ENCODE measurements at regions not wholly inside any gene's neighbourhood (a gene's known extent, or its start where the extent isn't known, plus 50 kb on each side); places are given as distances from the start of the nearest gene placed in this dataset.

- no peak for TF ChIP-seq POLR2A (IDR thresholded peaks at IDR 0.05)
- no peak for TF ChIP-seq CTCF (IDR thresholded peaks at IDR 0.05)
- Histone ChIP-seq H3K36me3 (ENCODE audit: low read depth, missing control alignments) (no peaks in the 10 kb centered on the region), H3K27me3 (no peaks in the 10 kb centered on the region), H3K9me3 (no peaks in the 10 kb centered on the region), H3K4me3 (no peak overlapping the region), H3K4me1 (no peaks in the 10 kb centered on the region), H3K27ac (no peak overlapping the region)
- intact Hi-C loops (cut with DNase I; ENCODE audit: low total_unique reads), result no loop called here
- 94 to 96% methylated on average over 9 of the region's 9 CpGs for WGBS, 2 donors
- no peak for DNase-seq
These were observed 50.4 kb upstream of the CACUL1 start for GRCh38 chr10:118805146-118805545.

GRCh38 chr10:118807512-118808305 lies 52.9 kb upstream of the CACUL1 start:
- Histone ChIP-seq H3K36me3 (ENCODE audit: low read depth, missing control alignments) (no peaks in the 10 kb centered on the region), H3K4me3 (no peak overlapping the region), H3K27me3 (no peaks in the 10 kb centered on the region), H3K4me1 (no peaks in the 10 kb centered on the region), H3K27ac (no peak overlapping the region), H3K9me3 (no peaks in the 10 kb centered on the region)
- no peak for DNase-seq
- WGBS, 2 donors, result 80 to 82% methylated on average over 13 of the region's 13 CpGs
- TF ChIP-seq POLR2A (IDR thresholded peaks at IDR 0.05) (no peak), CTCF (IDR thresholded peaks at IDR 0.05) (no peak)
- intact Hi-C loops (cut with DNase I; ENCODE audit: low total_unique reads), result no loop called here

GRCh38 chr10:118808601-118809356 lies 54.0 kb upstream of the CACUL1 start:
- Histone ChIP-seq H3K4me3 (no peak overlapping the region), H3K4me1 (no peaks in the 10 kb centered on the region), H3K9me3 (no peaks in the 10 kb centered on the region), H3K27me3 (no peaks in the 10 kb centered on the region), H3K36me3 (ENCODE audit: low read depth, missing control alignments) (no peaks in the 10 kb centered on the region), H3K27ac (no peak overlapping the region)
- no peak for TF ChIP-seq CTCF (IDR thresholded peaks at IDR 0.05)
- TF ChIP-seq POLR2A (IDR thresholded peaks at IDR 0.05), result no peak
- 81 to 89% methylated on average over 14 to 21 of the region's 21 CpGs for WGBS, 2 donors
- intact Hi-C loops (cut with DNase I; ENCODE audit: low total_unique reads), result no loop called here
- no peak for DNase-seq

GRCh38 chr10:118809357-118810220 lies 54.8 kb upstream of the CACUL1 start:
- Histone ChIP-seq H3K4me3 (no peak overlapping the region), H3K27ac (no peak overlapping the region), H3K36me3 (ENCODE audit: low read depth, missing control alignments) (no peaks in the 10 kb centered on the region), H3K27me3 (no peaks in the 10 kb centered on the region), H3K9me3 (no peaks in the 10 kb centered on the region), H3K4me1 (no peaks in the 10 kb centered on the region)
- intact Hi-C loops (cut with DNase I; ENCODE audit: low total_unique reads), result no loop called here
- 81 to 85% methylated on average over 20 of the region's 20 CpGs for WGBS, 2 donors
- TF ChIP-seq CTCF (IDR thresholded peaks at IDR 0.05), result no peak
- TF ChIP-seq POLR2A (IDR thresholded peaks at IDR 0.05), result no peak
- no peak for DNase-seq

All from testis (tissue), 2 donors.